GM12878 (cell line): ENCODE measurements at regions not wholly inside any gene's neighbourhood (a gene's known extent, or its start where the extent isn't known, plus 50 kb on each side); places are given as distances from the start of the nearest gene placed in this dataset.

Source experiments
- ATAC-seq: fragments of 200-7000 bp; cut with Tn5 transposase; 3 replicates; pipeline ENCODE4 v1.9.1; 2020; ENCODE audit warnings: mild to moderate bottlenecking, moderate library complexity
- BruUV-seq: library from RNA; stranded (reverse); fragments of 400-500 nt; replicated peaks from 2 replicates; lab custom pipeline; 2021; lab: Mats Ljungman, UMichigan
- CTCF ChIA-PET: fragments of 300-600 bp; sonication (Branson Sonifier 250); formaldehyde crosslinking; extraction: SDS; loops from one replicate; lab custom pipeline; 2021; ENCODE audit warnings: inconsistent platforms; lab: Yijun Ruan, JAX
- POLR2A ChIA-PET: fragments of 350-600 bp; formaldehyde crosslinking; extraction: SDS; loops from one replicate; lab custom pipeline; 2021; ENCODE audit warnings: inconsistent platforms; lab: Charles Lee
- RAD21 ChIA-PET: fragments of 300-600 bp; sonication (Branson Sonifier 250); formaldehyde crosslinking; loops from one replicate; lab custom pipeline; 2023; ENCODE audit warnings: antibody characterized with exemption; ENCODE audit not compliant: unreplicated experiment; lab: Charles Lee
- SMC1A ChIA-PET: fragments of 300-600 bp; sonication (Branson Sonifier 250); formaldehyde crosslinking; loops from one replicate; lab custom pipeline; 2023; ENCODE audit not compliant: unreplicated experiment, uncharacterized antibody; lab: Charles Lee
- DNase-seq: peaks from one replicate; pipeline ENCODE4 v3.0.0-alpha.2; 2011; ENCODE audit warnings: low read depth, low spot score
- FAIRE-seq: peaks from 3 replicates; lab custom pipeline; 2011; peaks lifted over from hg19 to GRCh38; lab: Jason Lieb, UNC
- H2AFZ ChIP-seq: 2 replicates; pipeline ENCODE4 v1.6.0; 2011; ENCODE audit warnings: low read depth, low read length, control low read depth; ENCODE audit not compliant: control insufficient read depth
- H3K27ac ChIP-seq: 2 replicates; pipeline ENCODE4 v1.5.1; 2011; ENCODE audit warnings: control low read depth; ENCODE audit not compliant: control insufficient read depth, insufficient read depth
- H3K27me3 ChIP-seq, 2 experiments: replicated peaks in 1 of 2; 2 replicates each; pipeline versions ENCODE4 v1.6.0 to v1.6.1; 2011; ENCODE audit warnings: low read length in 1 of 2; ENCODE audit not compliant: control insufficient read depth in 2 of 2, insufficient read depth in 2 of 2
- H3K36me3 ChIP-seq, 2 experiments: 2 replicates each; pipeline ENCODE4 v1.5.1; 2011; ENCODE audit warnings: low read length in 1 of 2; ENCODE audit not compliant: control insufficient read depth in 2 of 2, insufficient read depth in 2 of 2
- H3K4me1 ChIP-seq: 2 replicates; pipeline ENCODE4 v1.6.1; 2011; ENCODE audit warnings: mild to moderate bottlenecking, low read length, moderate library complexity, mixed read lengths; ENCODE audit not compliant: control insufficient read depth, insufficient read depth
- H3K4me2 ChIP-seq: 2 replicates; pipeline ENCODE4 v1.6.0; 2011; ENCODE audit warnings: control low read depth; ENCODE audit not compliant: control insufficient read depth, insufficient read depth
- H3K4me3 ChIP-seq: fragments of 200-600 bp; sonication (generic); 2 replicates; pipeline ENCODE4 v1.5.1; 2016
- H3K79me2 ChIP-seq: 2 replicates; pipeline ENCODE4 v1.6.0; 2011; ENCODE audit warnings: low read length; ENCODE audit not compliant: control insufficient read depth, insufficient read depth
- H3K9ac ChIP-seq: 2 replicates; pipeline ENCODE4 v1.8.0; 2011; ENCODE audit warnings: low read length, control low read depth, mixed read lengths; ENCODE audit not compliant: control insufficient read depth, insufficient read depth
- H3K9me3 ChIP-seq: replicated peaks from 3 replicates; pipeline ENCODE4 v1.5.1; 2011; ENCODE audit warnings: mild to moderate bottlenecking, low read length; ENCODE audit not compliant: control insufficient read depth, insufficient read depth
- H4K20me1 ChIP-seq: 2 replicates; pipeline ENCODE4 v1.6.0; 2011; ENCODE audit not compliant: control insufficient read depth, insufficient read depth
- BACH1 ChIP-seq: fragments of 450-650 bp; IDR thresholded peaks from 2 replicates; pipeline ENCODE4 v1.6.1; 2017; ENCODE audit warnings: mild to moderate bottlenecking, borderline replicate concordance
- BMI1 ChIP-seq: fragments of 450-650 bp; IDR thresholded peaks from 2 replicates; pipeline ENCODE4 v1.6.1; 2016; ENCODE audit warnings: mild to moderate bottlenecking, moderate library complexity, borderline replicate concordance
- BRCA1 ChIP-seq: IDR thresholded peaks from 2 replicates; pipeline ENCODE4 v1.6.1; 2011; ENCODE audit warnings: low read depth, low read length, improper control_type of control experiment
- CBX5 ChIP-seq: sonication (generic); IDR thresholded peaks from 2 replicates; pipeline ENCODE4 v1.6.1; 2016; ENCODE audit warnings: low read depth, moderate library complexity, mild to moderate bottlenecking, inconsistent platforms
- CREM ChIP-seq: IDR thresholded peaks from 2 replicates; pipeline ENCODE4 v1.6.1; 2014; ENCODE audit warnings: antibody characterized with exemption, low read depth
- EZH2 ChIP-seq: IDR thresholded peaks from 2 replicates; pipeline ENCODE4 v1.6.1; 2012; ENCODE audit warnings: low read depth, mild to moderate bottlenecking, control low read depth, inconsistent platforms, low read length, borderline replicate concordance; ENCODE audit not compliant: control insufficient read depth
- HCFC1 ChIP-seq: fragments of 150-350 bp; IDR thresholded peaks from 2 replicates; pipeline ENCODE4 v1.6.1; 2014; ENCODE audit warnings: low read length
- KLF5 ChIP-seq: fragments of 450-650 bp; IDR thresholded peaks from 2 replicates; pipeline ENCODE4 v1.6.1; 2014; ENCODE audit warnings: mild to moderate bottlenecking; ENCODE audit not compliant: partially characterized antibody
- MEF2B ChIP-seq: fragments of 450-650 bp; IDR thresholded peaks from 2 replicates; pipeline ENCODE4 v1.6.1; 2018; ENCODE audit warnings: mild to moderate bottlenecking, moderate library complexity; ENCODE audit not compliant: partially characterized antibody, poor library complexity, severe bottlenecking
- MTA3 ChIP-seq: IDR thresholded peaks from 2 replicates; pipeline ENCODE4 v1.6.1; 2012; ENCODE audit warnings: low read length, inconsistent platforms, borderline replicate concordance
- NR2C1 ChIP-seq: fragments of 450-650 bp; IDR thresholded peaks from 2 replicates; pipeline ENCODE4 v1.6.1; 2017; ENCODE audit warnings: antibody characterized with exemption, mild to moderate bottlenecking, moderate library complexity
- NR2F1 ChIP-seq: fragments of 450-650 bp; conservative IDR thresholded peaks from 2 replicates; pipeline ENCODE4 v1.6.1; 2017; ENCODE audit warnings: mild to moderate bottlenecking
- PML ChIP-seq: IDR thresholded peaks from 2 replicates; pipeline ENCODE4 v1.6.1; 2012; ENCODE audit warnings: low read length, inconsistent platforms
- SP1 ChIP-seq: IDR thresholded peaks from one replicate; pipeline ENCODE4 v1.6.1; 2011; ENCODE audit warnings: low read depth, low read length
- TCF7 ChIP-seq: IDR thresholded peaks from 2 replicates; pipeline ENCODE4 v1.6.1; 2014; ENCODE audit warnings: antibody characterized with exemption, borderline replicate concordance
- WRNIP1 ChIP-seq: IDR thresholded peaks from 2 replicates; pipeline ENCODE4 v1.6.1; 2011; ENCODE audit warnings: low read depth, low read length, improper control_type of control experiment, borderline replicate concordance
- ZZZ3 ChIP-seq: IDR thresholded peaks from 2 replicates; pipeline ENCODE4 v1.6.1; 2011; ENCODE audit warnings: low read depth; ENCODE audit not compliant: control insufficient read depth, insufficient read length
- WGBS: methylation state at CpG from one replicate; pipeline ENCODE4 v1.1.6; 2016; ENCODE audit warnings: low lambda C conversion rate; ENCODE audit not compliant: insufficient replicate concordance, insufficient coverage; ENCODE audit errors: missing lambda C conversion rate; 5-methylcytosine and 5-hydroxymethylcytosine counted together
- in situ Hi-C: fragments of 300-500 bp; cut with MboI; formaldehyde crosslinking; loops from 9 replicates; pipeline ENCODE4 v1.14.3; 2018; ENCODE audit warnings: mixed read lengths
- intact Hi-C: fragments of 100-400 bp; cut with micrococcal nuclease; formaldehyde crosslinking; loops from one replicate; pipeline ENCODE4 v1.14.2; 2022; ENCODE audit not compliant: unreplicated experiment
- TF ChIP-seq, protein P1 (sequence below): IDR thresholded peaks from 2 replicates; pipeline ENCODE4 v1.6.1; 2011; ENCODE audit warnings: borderline replicate concordance, low read depth, mild to moderate bottlenecking, moderate library complexity, mixed read lengths, low read length; ENCODE audit not compliant: insufficient read depth; ENCODE audit errors: extremely low read length
- TF ChIP-seq, protein P2 (sequence below): IDR thresholded peaks from 2 replicates; pipeline ENCODE4 v1.6.1; 2012; ENCODE audit warnings: low read depth, low read length, improper control_type of control experiment
- TF ChIP-seq, protein P3 (sequence below), 3 experiments: IDR thresholded peaks in 2 of 3; conservative IDR thresholded peaks in 1 of 3; 2 replicates each; pipeline ENCODE4 v1.5.1; 2011; ENCODE audit warnings: low read depth in 3 of 3, low read length in 3 of 3, mild to moderate bottlenecking in 3 of 3, control low read depth in 2 of 3, moderate library complexity in 2 of 3, inconsistent platforms in 1 of 3, mixed read lengths in 1 of 3; ENCODE audit not compliant: control insufficient read depth in 2 of 3, insufficient read depth in 1 of 3; ENCODE audit errors: extremely low read depth in 1 of 3

DNA sequence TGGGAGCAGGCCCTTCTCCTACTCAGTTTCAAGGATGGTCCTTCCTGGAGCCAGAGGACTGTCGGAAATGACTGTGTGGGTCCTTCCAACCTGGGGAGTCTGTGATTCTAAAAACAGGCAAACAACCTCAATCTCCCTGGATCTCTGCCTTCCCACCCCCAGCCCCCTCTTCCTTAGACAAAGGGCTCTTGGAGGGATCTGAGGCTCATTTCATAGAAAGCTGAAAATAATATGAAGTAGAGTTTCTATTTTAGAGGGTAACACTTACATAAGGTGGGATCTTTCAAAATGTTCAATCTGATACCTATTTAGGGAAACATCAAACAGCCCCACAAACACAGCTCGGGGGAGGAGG is 69.4 kb downstream of the RHOB start:
- ChIA-PET SMC1A (interaction anchor here (0.7 to 3.1 kb wide), 6 partner anchors 9 to 80 kb away, joined by 3 to 23 read pairs (median 4); partner anchors contain the start of gene RHOB), RAD21 (interaction anchor here (0.8 to 2.5 kb wide), 5 partner anchors 9 to 80 kb away, joined by 3 to 19 read pairs (median 9); partner anchors contain the start of gene RHOB), CTCF (interaction anchor here (0.9 to 1.3 kb wide), 3 partner anchors 9 to 126 kb away, joined by 3 read pairs; no protein-coding TSS in a partner anchor)
- Histone ChIP-seq H3K4me2 (peak overlapping the region; percentile 77), H3K4me3 (no peak overlapping the region), H3K9me3 (no peaks in the 10 kb centered on the region; the same call in 2 of the 3 replicates), H3K36me3 (no peaks in the 10 kb centered on the region), H3K27me3 (no peaks in the 10 kb centered on the region; a peak in 1 of 4 replicates), H2AFZ (no peak overlapping the region), H3K79me2 (no peaks in the 10 kb centered on the region)
- in situ Hi-C loops, result no loop called here
- BruUV-seq, result no TSS peak
- no peak for ATAC-seq
- TF ChIP-seq ZZZ3 (no peak), WRNIP1 (no peak), SP1 (no peak), CREM (no peak), NR2C1 (no peak), EZH2 (no peak), BACH1 (no peak), PML (no peak), MEF2B (no peak), TCF7 (no peak), NR2F1 (no peak), KLF5 (no peak), BRCA1 (no peak), MTA3 (no peak; the same call in 1 of the 2 replicates), CBX5 (no peak), BMI1 (no peak), HCFC1 (no peak)
- TF ChIP-seq, protein P1, sequence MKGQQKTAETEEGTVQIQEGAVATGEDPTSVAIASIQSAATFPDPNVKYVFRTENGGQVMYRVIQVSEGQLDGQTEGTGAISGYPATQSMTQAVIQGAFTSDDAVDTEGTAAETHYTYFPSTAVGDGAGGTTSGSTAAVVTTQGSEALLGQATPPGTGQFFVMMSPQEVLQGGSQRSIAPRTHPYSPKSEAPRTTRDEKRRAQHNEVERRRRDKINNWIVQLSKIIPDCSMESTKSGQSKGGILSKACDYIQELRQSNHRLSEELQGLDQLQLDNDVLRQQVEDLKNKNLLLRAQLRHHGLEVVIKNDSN, result no peak
- TF ChIP-seq, protein P2, sequence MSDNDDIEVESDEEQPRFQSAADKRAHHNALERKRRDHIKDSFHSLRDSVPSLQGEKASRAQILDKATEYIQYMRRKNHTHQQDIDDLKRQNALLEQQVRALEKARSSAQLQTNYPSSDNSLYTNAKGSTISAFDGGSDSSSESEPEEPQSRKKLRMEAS, result no peak
- TF ChIP-seq, protein P3, sequence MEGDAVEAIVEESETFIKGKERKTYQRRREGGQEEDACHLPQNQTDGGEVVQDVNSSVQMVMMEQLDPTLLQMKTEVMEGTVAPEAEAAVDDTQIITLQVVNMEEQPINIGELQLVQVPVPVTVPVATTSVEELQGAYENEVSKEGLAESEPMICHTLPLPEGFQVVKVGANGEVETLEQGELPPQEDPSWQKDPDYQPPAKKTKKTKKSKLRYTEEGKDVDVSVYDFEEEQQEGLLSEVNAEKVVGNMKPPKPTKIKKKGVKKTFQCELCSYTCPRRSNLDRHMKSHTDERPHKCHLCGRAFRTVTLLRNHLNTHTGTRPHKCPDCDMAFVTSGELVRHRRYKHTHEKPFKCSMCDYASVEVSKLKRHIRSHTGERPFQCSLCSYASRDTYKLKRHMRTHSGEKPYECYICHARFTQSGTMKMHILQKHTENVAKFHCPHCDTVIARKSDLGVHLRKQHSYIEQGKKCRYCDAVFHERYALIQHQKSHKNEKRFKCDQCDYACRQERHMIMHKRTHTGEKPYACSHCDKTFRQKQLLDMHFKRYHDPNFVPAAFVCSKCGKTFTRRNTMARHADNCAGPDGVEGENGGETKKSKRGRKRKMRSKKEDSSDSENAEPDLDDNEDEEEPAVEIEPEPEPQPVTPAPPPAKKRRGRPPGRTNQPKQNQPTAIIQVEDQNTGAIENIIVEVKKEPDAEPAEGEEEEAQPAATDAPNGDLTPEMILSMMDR (IDR thresholded peaks at IDR 0.05 in 2 of 3, conservative IDR thresholded peaks at IDR 0.05 in 1 of 3; ENCODE audit: control insufficient read depth in 2 of 3, extremely low read depth in 1 of 3, insufficient read depth in 1 of 3, low read depth in 3 of 3, low read length in 3 of 3), result no peak
- TF ChIP-seq, all 136 proteins: peak for 0
- FAIRE-seq (no peak), DNase-seq (no peak)
- intact Hi-C loops, result no loop called here
- WGBS, result 53% methylated on average over 2 of the region's 2 CpGs
- POLR2A ChIA-PET, result no interaction called here
- Histone ChIP-seq H4K20me1 (no peaks in the 10 kb centered on the region), H3K27ac (no peak overlapping the region), H3K9ac (no peak overlapping the region), H3K4me1 (peaks cover 14% of the 10 kb centered on the region)
